Right forelimb (tissue), 1 donor: ENCODE measurements at regions not wholly inside any gene's neighbourhood (a gene's known extent, or its start where the extent isn't known, plus 50 kb on each side); places are given as distances from the start of the nearest gene placed in this dataset.

Experiments used
- DNase-seq: peaks from one replicate; pipeline ENCODE4 v3.0.0-alpha.2; 2018

- DNase-seq: no peak
Measured at GRCh38 chr22:48548391-48548790, 1279.3 kb downstream of the BRD1 start.

GRCh38 chr22:48547971-48548370 lies 1279.7 kb downstream of the BRD1 start:
- DNase-seq: no peak

- DNase-seq: no peak
Measured at GRCh38 chr22:48546653-48547424, 1280.8 kb downstream of the BRD1 start.

DNA sequence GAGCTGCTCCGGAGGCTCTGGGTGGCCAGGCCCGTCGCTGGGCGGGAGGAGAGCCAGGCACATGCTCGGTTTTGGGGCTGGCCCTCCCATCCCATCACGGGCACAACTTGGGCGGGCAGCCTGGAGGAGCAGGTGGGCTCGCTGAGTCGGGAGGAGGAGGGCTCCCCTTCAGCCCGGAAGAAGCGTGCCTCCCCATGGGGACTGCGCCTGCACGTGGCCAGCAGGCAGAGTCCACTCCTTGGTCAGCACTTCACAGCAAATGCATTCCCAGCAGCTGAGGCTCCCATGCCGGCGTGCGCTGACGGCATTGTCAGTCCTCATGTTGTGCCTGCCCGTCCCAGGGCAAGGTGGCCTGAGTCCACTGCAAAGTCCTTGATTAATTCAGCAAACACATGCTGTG lies 1281.7 kb downstream of the BRD1 start:
- DNase-seq: no peak

DNA sequence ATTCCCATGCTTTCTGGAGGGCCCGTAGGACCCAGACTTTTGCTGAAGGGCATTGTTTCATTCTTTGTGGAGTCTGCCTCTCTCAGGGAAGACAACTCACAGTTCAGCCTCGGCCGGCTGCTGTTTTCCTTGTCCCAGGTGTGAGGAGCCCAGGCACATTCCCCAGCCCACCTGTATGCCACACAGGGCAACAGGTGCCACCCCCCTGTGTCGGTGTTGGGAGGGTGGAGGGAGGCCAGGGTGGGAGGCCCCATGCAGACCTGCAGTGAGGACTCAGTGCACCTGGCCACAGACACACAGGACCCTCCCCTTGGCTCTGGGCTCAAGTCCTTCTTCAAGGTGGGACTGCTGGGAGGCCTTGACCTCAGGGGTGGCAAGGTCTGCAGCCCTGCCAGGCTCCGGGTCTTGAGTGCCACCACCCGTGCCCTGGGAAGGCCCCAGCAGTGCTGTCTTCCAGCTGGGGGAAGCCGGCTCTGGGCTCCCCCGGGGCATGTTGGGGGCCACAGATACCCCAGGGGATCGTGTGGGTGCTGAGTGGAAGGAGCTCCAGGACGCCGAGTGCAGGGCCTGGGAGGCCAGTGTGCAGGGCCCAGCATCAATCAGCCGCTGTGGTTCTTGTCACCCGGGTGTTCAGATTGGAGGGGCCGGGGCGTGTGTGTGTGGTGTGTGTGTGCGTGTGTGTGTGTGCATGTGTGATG lies 1286.1 kb downstream of the BRD1 start:
- DNase-seq: no peak

DNA sequence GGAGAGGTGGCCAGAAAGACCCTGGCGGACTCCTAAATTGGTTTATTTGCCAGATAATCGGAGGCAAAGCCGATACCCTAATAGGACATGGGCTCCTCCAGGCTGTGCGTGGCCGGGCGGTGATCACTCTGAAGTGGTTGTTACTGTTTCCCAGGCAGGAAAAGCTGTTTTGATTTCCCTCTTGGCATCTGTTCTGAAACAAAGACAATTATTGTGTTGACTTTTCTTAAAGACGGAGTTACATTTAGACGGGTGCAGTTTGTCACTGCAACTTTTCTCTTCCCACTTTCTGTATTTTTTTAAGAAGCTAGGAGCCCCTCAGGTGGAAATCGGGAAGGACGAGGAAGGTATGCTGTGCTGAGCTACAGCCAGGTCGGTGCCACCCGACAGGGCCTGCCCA lies 1288.4 kb downstream of the BRD1 start:
- no peak for DNase-seq

DNA sequence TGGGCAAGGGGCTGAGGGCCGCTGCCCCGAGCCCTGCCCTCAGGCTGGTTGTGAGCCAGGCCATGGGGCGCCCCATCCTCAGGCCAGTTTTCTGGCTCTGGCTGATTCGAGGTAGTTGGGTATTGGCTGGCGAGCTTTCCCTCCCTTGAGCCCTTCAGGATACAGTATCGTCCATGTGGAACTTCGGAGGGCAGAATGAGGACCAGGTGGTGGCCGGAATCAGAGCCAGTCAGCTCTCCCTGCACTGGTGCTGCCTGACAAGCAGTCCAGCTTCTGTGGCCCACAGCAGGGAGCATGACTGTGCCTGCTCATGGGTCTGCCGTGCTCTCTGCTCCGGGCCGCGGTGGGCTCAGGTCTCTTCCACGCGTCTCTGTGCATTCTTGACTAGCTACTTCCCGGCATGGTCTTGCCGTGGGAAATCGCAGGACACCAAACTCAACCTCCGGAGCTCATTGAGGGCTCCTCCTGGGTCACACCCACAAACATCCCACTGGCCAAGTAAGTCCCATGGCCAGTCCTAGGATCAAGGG lies 1289.3 kb downstream of the BRD1 start:
- no peak for DNase-seq

DNA sequence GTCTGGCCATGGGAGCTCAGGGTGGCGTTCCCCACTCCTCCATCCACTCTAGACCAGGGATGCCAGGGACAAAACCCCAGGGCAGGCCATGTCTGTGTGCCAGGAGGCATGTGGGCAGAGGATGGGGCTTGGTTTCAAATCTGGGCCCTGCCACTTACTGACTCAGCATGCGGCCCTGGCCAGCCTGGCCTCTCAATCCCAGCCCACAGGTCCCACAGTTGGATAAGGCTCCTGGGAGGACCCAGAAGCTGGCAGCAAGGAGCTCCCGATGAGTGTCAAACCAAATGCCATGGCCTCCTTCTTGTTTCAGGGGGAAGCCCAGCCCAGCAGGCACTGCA lies 1290.4 kb downstream of the BRD1 start:
- DNase-seq: no peak

GRCh38 chr22:48536541-48537342 lies 1290.9 kb downstream of the BRD1 start:
- no peak for DNase-seq

DNA sequence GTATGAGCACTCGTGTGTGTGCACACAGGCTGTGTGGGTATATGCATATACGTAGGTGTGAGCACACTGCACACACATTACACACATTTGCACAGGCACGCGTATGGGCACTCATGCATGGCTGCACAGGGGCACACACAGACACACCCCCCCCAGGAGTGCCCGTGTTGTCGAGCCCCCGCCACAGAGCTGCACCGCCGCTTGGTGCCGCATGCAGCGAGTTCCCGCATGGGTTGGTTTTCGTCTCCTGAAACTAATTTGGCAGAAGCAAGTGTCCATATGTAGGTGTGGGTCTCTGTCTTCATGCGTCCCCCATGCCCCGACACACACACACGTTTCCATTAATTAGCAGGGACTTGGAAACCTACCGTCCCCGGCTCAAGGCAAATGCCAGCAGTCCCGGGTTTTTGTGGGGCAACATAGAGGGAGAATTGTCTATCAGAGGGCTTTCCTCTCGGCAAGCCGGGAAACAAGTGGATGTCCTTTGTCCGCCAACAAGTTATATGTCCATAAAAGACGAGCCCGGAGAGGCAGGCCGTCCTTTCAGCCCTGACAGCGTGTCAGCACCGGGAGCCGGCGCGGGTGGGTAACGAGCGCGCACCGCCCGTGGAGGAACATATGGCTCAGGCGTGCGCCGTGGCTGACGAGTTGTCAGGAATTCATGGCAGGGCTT lies 1291.7 kb downstream of the BRD1 start:
- DNase-seq: no peak

DNA sequence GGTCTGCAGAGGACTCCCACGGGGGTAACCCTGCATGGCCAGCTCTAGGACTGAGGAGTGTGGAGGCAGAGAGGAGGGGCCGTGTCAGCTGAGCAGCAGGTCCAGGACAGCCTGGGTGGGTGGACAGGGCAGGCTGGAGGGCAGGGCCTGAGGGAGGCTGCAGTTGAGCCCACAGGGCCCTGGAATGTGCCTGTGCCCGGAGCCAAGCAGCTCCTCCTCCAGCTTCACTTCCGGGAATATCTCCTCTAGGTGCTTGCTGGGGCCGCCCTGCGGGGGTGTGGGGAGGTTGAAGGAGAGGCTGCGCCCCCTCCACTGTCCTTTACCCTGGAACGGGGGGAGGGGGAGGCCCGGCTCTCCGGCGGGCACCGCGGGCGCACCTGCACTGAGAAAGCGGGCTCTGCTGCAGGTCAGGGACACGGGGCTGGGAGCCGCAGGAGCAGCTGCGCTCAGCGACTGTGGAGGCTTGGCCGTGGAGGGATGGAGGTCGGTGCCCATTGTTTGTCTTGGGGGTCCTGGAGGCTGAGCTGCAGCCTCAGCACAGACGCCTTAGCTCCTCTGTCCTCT lies 1293.2 kb downstream of the BRD1 start:
- no peak for DNase-seq

DNA sequence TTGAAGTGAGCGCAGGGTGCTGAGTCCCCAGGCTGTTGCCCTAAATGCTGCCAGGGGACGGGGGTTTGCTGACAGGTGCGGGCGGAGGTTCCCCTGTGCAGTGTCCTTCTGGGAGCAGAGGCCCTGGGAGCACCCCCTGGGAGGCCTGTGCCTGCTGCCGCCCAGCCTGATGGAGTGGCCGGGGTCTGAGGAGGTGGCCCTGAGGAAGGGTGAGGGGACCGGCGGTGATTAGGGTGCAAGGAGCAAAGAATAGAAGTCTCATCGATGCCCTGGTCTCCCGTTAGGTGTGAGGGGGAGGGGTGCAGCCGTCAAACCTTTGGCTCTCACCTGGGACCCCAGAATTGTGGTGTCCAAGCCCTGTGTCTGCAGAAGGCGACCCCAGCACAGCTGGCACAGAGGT lies 1294.7 kb downstream of the BRD1 start:
- DNase-seq: no peak

- no peak for DNase-seq
Measured at GRCh38 chr22:48531761-48532435, 1295.8 kb downstream of the BRD1 start.

DNA sequence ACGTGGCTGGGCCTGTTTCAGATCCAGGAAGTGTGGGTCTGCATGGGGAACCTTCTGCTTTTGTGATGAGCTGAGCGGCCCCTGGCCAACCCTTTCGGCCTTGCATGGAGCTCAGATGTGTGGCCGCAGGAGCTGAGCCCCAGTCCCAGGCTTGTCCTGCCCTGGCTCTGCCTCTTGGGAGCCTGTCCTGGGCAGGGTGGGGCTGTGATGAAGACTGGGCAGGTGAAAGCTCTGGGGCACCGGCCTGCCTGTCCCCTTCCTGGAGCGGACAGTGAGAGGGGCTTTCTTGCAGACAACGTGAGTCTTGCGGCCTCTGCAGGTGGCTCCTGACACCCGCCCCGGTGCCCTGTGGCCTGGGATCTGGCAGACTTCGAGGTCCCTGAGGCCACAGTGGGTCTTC lies 1296.6 kb downstream of the BRD1 start:
- DNase-seq: no peak

DNA sequence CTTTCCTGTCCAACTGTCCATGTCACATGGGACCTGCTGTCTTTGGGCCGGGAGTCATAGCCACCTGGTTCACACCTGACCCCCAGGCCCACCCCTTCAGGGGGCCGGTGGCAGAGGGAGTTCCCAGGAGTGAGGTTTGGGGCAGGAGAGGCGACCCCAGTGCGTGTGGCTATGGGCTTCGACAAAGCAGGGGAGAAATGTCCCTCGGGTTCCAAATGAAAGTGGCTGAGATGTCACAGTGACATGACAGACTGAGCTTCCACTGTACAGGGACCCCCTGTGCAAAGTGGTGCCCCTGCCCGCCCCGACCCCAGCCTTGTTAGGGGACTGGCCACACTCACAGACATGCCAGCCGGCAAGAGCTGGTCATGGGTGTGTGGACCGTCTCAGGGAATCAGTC lies 1297.0 kb downstream of the BRD1 start:
- no peak for DNase-seq

DNA sequence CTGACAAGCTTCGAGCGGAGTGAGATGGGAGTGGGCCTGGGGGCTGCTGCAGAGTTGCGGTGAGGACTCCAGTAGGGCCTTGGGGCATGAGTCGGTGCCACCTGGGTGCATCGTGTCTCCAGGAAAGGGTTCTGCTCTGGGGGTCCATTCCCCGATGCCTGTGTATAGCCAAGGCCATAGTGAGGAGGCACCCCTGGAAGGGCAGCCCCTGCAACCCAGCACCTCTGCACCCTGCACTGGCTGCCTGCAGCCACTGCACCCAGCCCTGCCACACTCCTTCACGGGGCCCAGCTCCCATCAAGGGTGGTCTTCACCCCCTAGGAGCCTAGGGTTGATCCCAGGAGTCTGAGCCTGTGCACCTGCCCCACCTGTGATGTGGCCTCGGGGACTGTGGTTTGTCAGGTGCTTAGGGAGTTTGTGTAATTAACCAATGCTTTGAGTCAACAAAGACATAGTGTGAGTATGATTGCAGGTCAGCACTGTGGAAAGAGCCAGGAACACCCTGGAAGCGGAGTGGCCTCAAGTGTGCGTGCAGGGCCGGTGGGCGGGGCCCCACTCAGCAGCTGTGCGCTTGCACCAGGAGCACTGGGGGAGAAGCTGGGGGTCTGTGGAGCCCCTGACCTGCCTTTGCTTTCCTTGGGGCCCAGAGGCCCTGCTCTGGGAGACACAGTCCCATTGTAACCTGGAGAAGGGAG lies 1299.3 kb downstream of the BRD1 start:
- DNase-seq: no peak

DNA sequence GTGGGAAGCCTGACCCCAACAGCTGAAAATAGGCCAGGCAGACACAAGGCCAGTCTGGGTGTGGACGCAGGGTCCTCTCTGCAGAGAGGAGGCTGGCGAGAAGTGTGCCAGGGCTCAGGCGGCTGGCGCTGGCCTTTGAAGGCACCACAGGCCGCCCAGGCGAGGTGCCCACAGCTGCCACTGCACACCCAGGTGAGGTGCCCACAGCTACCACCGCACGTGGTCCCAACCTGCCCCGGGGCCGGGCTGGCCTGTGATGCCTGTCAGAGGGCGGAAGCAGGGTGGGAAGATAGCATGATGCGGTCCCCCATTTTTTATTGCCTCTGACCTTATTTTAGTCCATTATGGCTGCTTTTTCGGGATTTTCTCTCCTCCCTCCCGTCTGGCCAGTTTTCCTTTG lies 1303.9 kb downstream of the BRD1 start:
- DNase-seq: no peak

DNA sequence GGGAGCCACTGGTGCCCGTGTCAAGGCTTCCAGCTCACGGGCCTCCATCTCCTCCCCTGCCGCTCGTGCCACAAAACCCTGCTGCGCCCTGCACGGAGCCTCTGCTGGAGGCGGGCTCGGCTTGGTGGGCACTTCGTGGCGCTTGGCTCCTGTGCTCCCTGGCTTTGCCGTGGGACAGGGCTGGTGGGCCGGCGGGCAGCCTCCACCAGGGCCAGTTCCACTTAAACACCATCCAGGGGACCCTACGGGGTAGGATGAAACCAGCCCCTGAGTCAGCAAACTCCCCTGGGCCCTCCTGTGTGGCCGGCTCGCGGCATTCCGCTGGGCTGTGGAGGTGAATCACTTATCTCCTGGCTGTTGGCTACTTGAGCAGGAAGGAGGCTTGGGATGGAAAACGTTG lies 1304.6 kb downstream of the BRD1 start:
- no peak for DNase-seq

DNA sequence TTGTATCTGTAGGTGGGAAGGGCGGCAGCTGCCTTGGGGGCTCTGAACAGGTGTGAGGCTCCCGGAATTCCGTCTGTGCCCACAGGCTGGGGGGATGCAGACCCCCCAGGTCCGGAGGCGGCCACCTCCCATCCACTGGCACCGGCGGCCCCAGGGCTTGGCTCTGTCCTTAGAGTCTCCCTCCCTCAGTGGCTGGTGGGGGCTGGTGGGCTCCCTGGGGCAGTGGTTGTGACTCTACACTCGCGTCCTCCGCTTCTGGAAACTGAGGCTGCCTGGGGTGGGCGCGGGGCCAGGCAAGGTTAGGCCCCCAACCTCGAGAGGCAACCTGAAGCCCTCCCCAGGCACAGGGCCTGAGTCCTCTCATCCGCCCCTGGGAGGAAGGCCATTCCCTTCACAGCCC lies 1305.4 kb downstream of the BRD1 start:
- no peak for DNase-seq

DNA sequence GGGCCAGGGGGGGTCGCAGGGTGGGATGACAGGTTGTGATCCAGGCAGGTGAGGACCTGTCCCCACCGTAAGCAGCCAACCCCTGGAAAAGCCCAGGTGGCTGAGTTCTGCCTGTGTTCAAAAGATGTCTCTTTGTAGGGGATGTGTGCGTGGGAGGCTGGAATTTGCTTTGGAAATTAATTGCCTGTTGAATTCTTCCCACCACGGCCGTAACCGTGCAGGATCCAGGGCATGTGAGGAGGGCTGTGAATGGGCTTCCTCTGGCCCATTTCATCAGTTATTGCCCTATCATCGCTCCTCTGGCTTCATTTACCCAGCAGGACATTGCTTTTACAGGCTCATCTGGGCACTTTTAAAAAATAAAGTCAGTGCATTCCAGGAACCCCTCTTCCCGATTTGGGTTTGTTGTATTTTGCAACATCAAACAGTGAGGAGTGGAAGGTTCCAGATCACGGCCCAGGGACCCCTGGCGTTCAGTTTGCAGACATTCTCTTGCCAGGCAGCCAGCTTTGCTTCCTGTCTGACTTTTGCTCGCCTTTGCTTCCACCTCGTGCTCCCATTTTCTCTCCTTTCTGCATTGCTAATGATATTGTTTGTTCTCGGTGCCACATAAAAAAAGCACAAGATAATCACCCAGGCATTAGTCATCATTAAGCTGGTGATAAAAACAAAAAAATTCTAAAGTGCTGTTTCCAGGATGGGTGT lies 1306.6 kb downstream of the BRD1 start:
- DNase-seq: no peak

GRCh38 chr22:48520207-48520606 lies 1307.5 kb downstream of the BRD1 start:
- no peak for DNase-seq
